BLaER1 (cell line): ENCODE measurements at regions not wholly inside any gene's neighbourhood (a gene's known extent, or its start where the extent isn't known, plus 50 kb on each side); places are given as distances from the start of the nearest gene placed in this dataset.

Experiments used
- H3K27ac ChIP-seq: shearing (Covaris generic); formaldehyde crosslinking; 2 replicates; pipeline ENCODE4 v1.8.1; 2022
- H3K27me3 ChIP-seq: shearing (Covaris generic); formaldehyde crosslinking; 2 replicates; pipeline ENCODE4 v1.8.1; 2022
- H3K36me3 ChIP-seq: shearing (Covaris generic); formaldehyde crosslinking; 2 replicates; pipeline ENCODE4 v1.8.1; 2022
- H3K4me1 ChIP-seq: shearing (Covaris generic); formaldehyde crosslinking; 2 replicates; pipeline ENCODE4 v1.8.1; 2022
- H3K4me2 ChIP-seq: shearing (Covaris generic); formaldehyde crosslinking; 2 replicates; pipeline ENCODE4 v1.8.1; 2022
- H3K4me3 ChIP-seq: shearing (Covaris generic); formaldehyde crosslinking; 2 replicates; pipeline ENCODE4 v1.8.1; 2022
- H3K9ac ChIP-seq: shearing (Covaris generic); formaldehyde crosslinking; 2 replicates; pipeline ENCODE4 v1.8.1; 2022
- H3K9me3 ChIP-seq: shearing (Covaris generic); formaldehyde crosslinking; 2 replicates; pipeline ENCODE4 v1.8.1; 2022
- H4K20me1 ChIP-seq: shearing (Covaris generic); formaldehyde crosslinking; 2 replicates; pipeline ENCODE4 v1.8.1; 2022
- Cebpa-rat ChIP-seq: shearing (Covaris generic); IDR thresholded peaks from 2 replicates; pipeline ENCODE4 v1.8.1; 2022

DNA sequence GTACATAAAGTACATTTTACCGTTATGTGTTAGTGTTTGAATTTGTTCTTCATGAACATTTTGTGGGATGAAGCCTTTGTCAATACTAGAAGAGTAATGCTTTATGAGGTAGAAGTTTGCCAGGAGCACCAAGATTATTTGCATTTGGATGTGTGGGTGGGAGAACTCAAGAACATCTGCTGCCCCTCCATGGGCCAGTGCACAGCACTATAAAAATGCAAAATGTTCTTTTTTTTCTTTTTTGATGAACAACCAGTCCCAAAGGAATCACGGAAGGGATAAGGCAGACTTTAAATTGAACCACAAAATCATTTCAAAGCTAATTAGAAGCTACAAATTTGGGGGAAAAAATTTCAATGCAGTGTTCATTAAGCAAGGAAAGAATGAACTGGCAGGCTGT, 300.3 kb upstream of the NWD2 start:
- no peak for TF ChIP-seq Cebpa-rat
- H3K4me1 ChIP-seq, result peaks cover 20% of the 10 kb centered on the region
- no peaks in the 10 kb centered on the region for H3K36me3 ChIP-seq
- no peaks in the 10 kb centered on the region for H4K20me1 ChIP-seq
- peak overlapping the region; percentile 29 for H3K4me2 ChIP-seq
- peaks cover 19% of the 10 kb centered on the region for H3K9me3 ChIP-seq
- H3K9ac ChIP-seq, result no peak overlapping the region
- no peak overlapping the region for H3K27ac ChIP-seq
- no peaks in the 10 kb centered on the region for H3K27me3 ChIP-seq
- H3K4me3 ChIP-seq, result no peak overlapping the region

DNA sequence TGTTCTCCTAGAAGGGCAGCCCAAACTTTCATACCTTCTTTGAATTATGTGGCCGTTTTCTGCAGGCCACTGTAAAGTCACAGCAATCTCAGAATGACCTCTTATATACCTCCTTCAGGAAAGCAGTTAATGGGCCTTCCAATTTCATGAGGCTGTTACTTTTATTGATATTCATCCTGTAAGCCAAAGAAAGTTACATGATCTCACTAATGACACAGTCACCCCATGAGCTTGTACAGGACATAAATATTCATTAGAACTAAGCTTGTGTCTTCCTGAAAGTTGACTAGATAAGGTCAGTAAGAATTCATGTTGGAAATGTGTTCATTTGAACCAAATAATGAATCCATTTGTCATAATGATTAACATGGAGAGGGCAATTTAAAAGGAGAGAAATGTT, 283.1 kb upstream of the NWD2 start:
- Histone ChIP-seq H3K4me1 (peaks cover 14% of the 10 kb centered on the region), H3K4me2 (no peak overlapping the region), H3K4me3 (no peak overlapping the region), H3K27ac (no peak overlapping the region), H3K9ac (no peak overlapping the region), H3K9me3 (0 out of 2 replicates have a peak, but pooled peaks cover 2% of the 10 kb centered on the region), H4K20me1 (no peaks in the 10 kb centered on the region), H3K36me3 (no peaks in the 10 kb centered on the region), H3K27me3 (no peaks in the 10 kb centered on the region)
- no peak for TF ChIP-seq Cebpa-rat

DNA sequence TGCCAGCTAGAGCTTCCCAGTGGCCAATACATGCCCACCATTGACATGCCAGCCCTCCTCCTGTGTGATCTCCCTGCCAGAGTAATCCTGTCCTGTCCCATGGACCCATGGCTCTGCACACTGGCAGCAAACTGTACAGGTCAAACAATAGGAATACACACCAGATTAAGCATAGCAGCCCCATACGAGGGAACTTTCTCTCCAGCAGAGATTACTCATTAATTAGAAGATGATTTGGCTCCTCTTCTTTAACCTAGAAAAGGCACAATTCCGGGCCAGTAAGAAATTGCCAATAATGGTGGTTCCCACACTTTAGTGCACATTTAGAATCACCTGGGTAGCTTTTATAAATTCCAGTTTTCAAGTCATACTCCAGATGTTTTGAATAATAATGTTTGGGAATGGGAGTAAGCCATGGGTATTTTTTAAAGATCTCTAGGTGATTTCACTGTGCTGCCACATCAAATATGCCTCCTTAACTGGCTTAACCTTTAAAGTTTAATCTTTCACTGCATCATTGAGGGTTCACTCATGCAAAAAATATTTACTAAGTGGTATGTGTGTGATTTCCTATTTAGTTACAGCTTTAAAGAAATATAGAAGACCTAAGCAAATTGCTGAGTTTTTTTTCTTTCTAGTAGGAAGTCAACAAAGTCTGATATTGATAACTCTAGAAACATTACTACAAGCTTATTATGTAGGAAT, 277.6 kb upstream of the NWD2 start:
- no peaks in the 10 kb centered on the region for H3K36me3 ChIP-seq
- H3K9ac ChIP-seq, result no peak overlapping the region
- H3K27me3 ChIP-seq, result no peaks in the 10 kb centered on the region
- no peak overlapping the region for H3K27ac ChIP-seq
- TF ChIP-seq Cebpa-rat, result no peak
- H3K4me1 ChIP-seq, result peaks cover 14% of the 10 kb centered on the region
- no peaks in the 10 kb centered on the region for H4K20me1 ChIP-seq
- H3K4me3 ChIP-seq, result no peak overlapping the region
- no peak overlapping the region for H3K4me2 ChIP-seq
- H3K9me3 ChIP-seq, result 0 out of 2 replicates have a peak, but pooled peaks cover 5% of the 10 kb centered on the region

DNA sequence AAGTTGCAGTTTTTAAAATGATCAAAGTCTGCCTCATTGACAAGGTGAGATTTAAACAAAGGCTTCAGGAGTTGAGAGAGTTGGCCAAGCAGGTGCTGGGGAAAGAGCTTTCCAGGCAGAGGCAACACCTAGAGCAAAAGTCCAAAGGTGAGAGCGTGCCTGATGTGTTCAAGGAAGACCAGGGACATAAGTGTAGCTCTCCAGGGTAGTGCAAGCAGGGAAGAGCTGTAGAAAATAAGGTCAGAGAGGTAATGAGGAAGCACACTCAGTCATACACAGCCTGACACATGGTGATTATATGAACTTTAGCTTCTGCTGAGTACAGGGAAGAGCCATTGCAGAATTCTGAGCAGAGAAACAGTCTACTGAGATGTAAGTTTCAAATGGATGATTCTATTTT, 265.0 kb upstream of the NWD2 start:
- H3K4me3 ChIP-seq, result no peak overlapping the region
- no peaks in the 10 kb centered on the region for H3K4me1 ChIP-seq
- H3K27me3 ChIP-seq, result no peaks in the 10 kb centered on the region
- H3K4me2 ChIP-seq, result no peak overlapping the region
- no peak overlapping the region for H3K9ac ChIP-seq
- no peak overlapping the region for H3K27ac ChIP-seq
- H3K9me3 ChIP-seq, result no peaks in the 10 kb centered on the region
- no peak for TF ChIP-seq Cebpa-rat
- no peaks in the 10 kb centered on the region for H4K20me1 ChIP-seq
- H3K36me3 ChIP-seq, result no peaks in the 10 kb centered on the region

DNA sequence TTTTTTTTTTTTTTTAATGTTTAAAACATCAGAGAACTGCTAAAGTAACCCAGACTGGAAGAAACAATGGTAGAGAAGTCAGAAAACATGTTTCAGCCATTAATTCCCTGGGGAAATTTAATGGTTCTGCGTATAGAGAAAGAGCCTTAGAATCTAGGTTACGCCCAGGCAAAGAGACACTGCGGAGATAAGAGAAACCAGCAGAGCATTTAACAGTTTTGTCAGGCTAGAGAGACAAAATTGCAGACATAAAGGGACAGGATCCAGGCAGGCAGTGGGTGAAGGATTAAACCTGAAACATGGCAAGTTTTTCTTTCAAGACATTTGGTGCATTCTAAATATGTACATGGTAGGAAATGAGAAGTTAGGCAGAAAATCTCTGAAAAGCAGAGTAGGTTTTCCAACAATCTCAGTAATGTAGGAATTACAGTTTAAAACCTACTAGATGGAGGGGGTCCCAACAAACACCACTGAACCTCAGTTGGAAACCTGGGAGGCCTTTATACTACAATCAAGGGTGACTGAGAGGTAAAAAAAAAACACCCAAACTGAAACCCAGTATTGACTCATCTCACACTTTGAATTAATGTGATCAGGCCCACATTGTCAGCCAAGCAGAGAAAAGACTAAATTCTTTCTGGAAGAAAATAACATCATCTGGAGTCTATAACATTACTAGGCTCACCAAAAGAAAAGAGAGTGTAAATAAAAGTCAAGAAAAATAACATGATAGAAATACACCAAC, 254.2 kb upstream of the NWD2 start:
- Histone ChIP-seq H4K20me1 (no peaks in the 10 kb centered on the region), H3K9me3 (no peaks in the 10 kb centered on the region), H3K4me2 (peak overlapping the region; percentile 31; the same call in 1 of the 2 replicates), H3K36me3 (no peaks in the 10 kb centered on the region), H3K4me1 (peaks cover 12% of the 10 kb centered on the region), H3K27me3 (no peaks in the 10 kb centered on the region), H3K9ac (no peak overlapping the region), H3K27ac (no peak overlapping the region), H3K4me3 (no peak overlapping the region)
- TF ChIP-seq Cebpa-rat, result no peak

DNA sequence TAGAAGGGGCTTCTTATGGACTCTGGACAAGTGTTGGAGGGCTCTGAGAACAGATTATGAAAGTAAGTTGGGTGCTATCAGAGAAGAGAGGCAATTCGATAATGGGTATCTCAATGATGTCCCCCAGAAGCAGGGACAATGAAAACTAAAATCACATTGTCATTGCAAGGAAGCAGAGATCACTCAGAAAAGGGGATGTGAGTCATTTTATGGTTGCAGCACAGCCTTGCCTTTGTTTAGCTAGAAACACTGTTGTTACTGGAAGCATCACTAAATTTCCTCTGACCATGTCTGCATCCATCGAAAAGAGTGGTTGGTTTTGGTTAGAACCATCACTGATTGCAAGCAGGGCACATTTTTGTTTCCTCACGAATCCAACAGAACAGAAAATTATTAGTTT, 246.8 kb upstream of the NWD2 start:
- no peaks in the 10 kb centered on the region for H3K36me3 ChIP-seq
- no peak for TF ChIP-seq Cebpa-rat
- H3K9me3 ChIP-seq, result peaks cover 10% of the 10 kb centered on the region
- no peak overlapping the region for H3K9ac ChIP-seq
- H3K4me3 ChIP-seq, result no peak overlapping the region
- no peaks in the 10 kb centered on the region for H3K27me3 ChIP-seq
- no peak overlapping the region for H3K4me2 ChIP-seq
- no peaks in the 10 kb centered on the region for H3K4me1 ChIP-seq
- no peak overlapping the region for H3K27ac ChIP-seq
- no peaks in the 10 kb centered on the region for H4K20me1 ChIP-seq

DNA sequence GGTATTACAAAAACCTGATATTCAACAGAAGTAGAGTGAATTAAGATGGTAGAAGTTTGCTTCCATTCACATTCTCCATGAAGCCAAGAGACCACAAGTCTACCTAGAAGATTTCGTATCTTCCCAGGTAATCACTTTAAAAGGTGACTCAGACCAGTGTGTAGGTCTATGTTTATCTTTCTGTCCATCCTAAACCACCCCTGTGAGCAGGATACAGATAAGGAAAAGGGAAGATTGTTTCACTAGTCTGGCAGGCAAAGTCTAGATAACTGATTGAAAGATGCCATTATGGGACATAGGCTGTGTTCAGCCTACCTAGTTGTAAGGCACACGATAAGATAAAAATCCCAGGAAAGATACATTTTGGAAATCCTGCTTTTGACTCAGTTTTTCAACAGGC, 244.3 kb upstream of the NWD2 start:
- no peak for TF ChIP-seq Cebpa-rat
- no peaks in the 10 kb centered on the region for H4K20me1 ChIP-seq
- no peaks in the 10 kb centered on the region for H3K36me3 ChIP-seq
- no peaks in the 10 kb centered on the region for H3K4me1 ChIP-seq
- H3K9ac ChIP-seq, result no peak overlapping the region
- no peak overlapping the region for H3K4me3 ChIP-seq
- H3K27me3 ChIP-seq, result no peaks in the 10 kb centered on the region
- peaks cover 34% of the 10 kb centered on the region for H3K9me3 ChIP-seq
- no peak overlapping the region for H3K4me2 ChIP-seq
- no peak overlapping the region for H3K27ac ChIP-seq

DNA sequence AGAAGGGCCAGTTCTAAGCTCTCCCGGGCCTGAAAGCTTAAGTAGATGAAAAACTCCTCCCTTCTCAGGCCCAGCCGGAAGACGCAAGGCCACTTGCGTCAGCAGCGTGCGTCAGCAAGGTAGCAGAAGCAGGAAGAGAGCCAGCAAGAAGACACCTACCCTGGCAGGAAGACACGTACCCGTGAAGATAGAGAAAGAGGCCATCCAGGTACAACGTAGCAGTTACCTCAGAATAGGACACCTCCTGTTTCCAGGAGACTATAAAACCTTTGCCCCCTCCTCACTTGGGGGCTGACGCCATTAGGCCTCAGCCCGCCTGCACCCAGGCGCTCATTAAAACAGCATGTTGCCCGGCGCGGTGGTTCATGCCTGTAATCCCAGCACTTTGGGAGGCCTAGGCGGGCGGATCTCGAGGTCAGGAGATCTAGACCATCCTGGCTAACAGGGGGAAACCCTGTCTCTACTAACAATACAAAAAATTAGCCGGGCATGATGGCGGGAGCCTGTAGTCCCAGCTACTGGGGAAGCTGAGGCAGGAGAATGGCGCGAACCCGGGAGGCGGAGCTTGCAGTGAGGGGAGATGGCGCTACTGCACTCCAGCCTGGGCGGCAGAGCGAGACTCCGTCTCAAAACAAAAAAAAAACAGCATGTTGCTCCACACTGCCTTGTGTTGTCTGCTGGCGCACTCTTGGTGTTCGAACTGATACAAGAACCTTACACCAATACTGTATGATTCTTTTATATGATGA, 242.7 kb upstream of the NWD2 start:
- no peak for TF ChIP-seq Cebpa-rat
- H3K4me3 ChIP-seq, result no peak overlapping the region
- H3K4me2 ChIP-seq, result no peak overlapping the region
- no peaks in the 10 kb centered on the region for H3K4me1 ChIP-seq
- no peak overlapping the region for H3K27ac ChIP-seq
- no peaks in the 10 kb centered on the region for H3K36me3 ChIP-seq
- H3K27me3 ChIP-seq, result no peaks in the 10 kb centered on the region
- H3K9me3 ChIP-seq, result peaks cover 41% of the 10 kb centered on the region
- H4K20me1 ChIP-seq, result no peaks in the 10 kb centered on the region
- H3K9ac ChIP-seq, result no peak overlapping the region

DNA sequence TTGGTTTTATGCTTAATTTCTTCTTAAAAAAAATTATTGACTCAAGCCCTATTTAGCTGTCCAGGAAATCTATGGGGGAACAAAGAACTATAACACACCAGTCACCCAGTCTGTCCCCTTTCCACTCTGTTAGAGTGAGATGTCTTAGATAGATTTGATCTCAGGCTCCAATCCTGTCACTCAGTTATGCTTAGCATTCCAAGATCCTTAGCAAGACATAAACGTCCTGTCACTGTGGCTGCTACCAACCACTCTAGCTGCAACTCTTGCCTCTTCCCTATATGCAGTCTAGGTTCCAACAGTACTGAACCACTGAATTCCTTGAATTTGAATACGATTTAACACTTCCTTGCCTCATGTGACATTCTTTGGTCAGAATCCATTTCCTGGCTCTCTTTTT, 241.9 kb upstream of the NWD2 start:
- Histone ChIP-seq H4K20me1 (no peaks in the 10 kb centered on the region), H3K4me2 (no peak overlapping the region)

DNA sequence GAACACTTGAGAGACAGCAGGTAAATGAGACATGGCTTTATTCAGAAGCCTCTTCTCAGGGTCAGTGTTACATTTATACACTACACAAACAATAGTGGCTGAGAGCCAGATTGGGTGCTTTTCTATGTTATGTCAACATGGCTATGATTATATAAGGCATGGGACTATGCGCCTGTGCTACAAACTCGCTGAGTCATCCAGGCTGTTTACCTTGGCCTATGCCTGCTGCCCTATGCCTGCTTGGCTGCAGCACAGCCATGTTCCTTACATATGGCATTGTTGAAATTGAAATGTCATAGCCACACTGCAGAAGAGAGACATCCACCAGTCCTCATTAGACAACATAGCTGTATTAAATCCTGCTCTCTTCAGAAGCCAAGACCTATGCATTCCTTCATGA, 236.3 kb upstream of the NWD2 start:
- no peak overlapping the region for H3K27ac ChIP-seq
- no peaks in the 10 kb centered on the region for H3K27me3 ChIP-seq
- TF ChIP-seq Cebpa-rat, result no peak
- peaks cover 43% of the 10 kb centered on the region for H3K9me3 ChIP-seq
- H3K36me3 ChIP-seq, result no peaks in the 10 kb centered on the region
- H3K9ac ChIP-seq, result no peak overlapping the region
- no peaks in the 10 kb centered on the region for H3K4me1 ChIP-seq
- no peak overlapping the region for H3K4me3 ChIP-seq
- no peaks in the 10 kb centered on the region for H4K20me1 ChIP-seq
- no peak overlapping the region for H3K4me2 ChIP-seq

More for the DNA sequence above, 241.9 kb upstream of the NWD2 start:
- Histone ChIP-seq H3K9ac (no peak overlapping the region), H3K27ac (no peak overlapping the region), H3K4me1 (no peaks in the 10 kb centered on the region), H3K36me3 (no peaks in the 10 kb centered on the region), H3K9me3 (peaks cover 45% of the 10 kb centered on the region), H3K4me3 (no peak overlapping the region), H3K27me3 (no peaks in the 10 kb centered on the region)
- no peak for TF ChIP-seq Cebpa-rat
